OCI-LY7 (cell line): ENCODE measurements at regions not wholly inside any gene's neighbourhood (a gene's known extent, or its start where the extent isn't known, plus 50 kb on each side); places are given as distances from the start of the nearest gene placed in this dataset.

Experiments used
- BruUV-seq: library from RNA; stranded (reverse); fragments of 400-500 nt; replicated peaks from 2 replicates; lab custom pipeline; 2021; lab: Mats Ljungman, UMichigan
- CTCF ChIA-PET: fragments of 300-600 bp; sonication (Branson Sonifier 250); formaldehyde crosslinking; loops from one replicate; lab custom pipeline; 2022; ENCODE audit warnings: antibody characterized with exemption; ENCODE audit not compliant: unreplicated experiment; lab: Charles Lee
- POLR2A ChIA-PET: fragments of 300-600 bp; sonication (Branson Sonifier 250); formaldehyde crosslinking; loops from one replicate; lab custom pipeline; 2022; ENCODE audit warnings: antibody characterized with exemption; lab: Charles Lee
- DNase-seq: peaks from one replicate; pipeline ENCODE4 v3.0.0-alpha.2; 2015; ENCODE audit warnings: low spot score
- H2AFZ ChIP-seq: fragments of 200-600 bp; sonication (generic), shearing (Covaris generic); 2 replicates; pipeline ENCODE4 v1.6.1; 2014; ENCODE audit warnings: mild to moderate bottlenecking, antibody characterized with exemption, low read length, moderate library complexity
- H3K27ac ChIP-seq: fragments of 200-600 bp; sonication (generic); 2 replicates; pipeline ENCODE4 v1.5.1; 2014; ENCODE audit warnings: mixed run types, low read depth, mild to moderate bottlenecking, moderate library complexity, low read length, inconsistent platforms; ENCODE audit not compliant: poor library complexity, severe bottlenecking
- H3K36me3 ChIP-seq: fragments of 200-600 bp; sonication (generic); 2 replicates; pipeline ENCODE4 v1.6.1; 2014; ENCODE audit warnings: mild to moderate bottlenecking, antibody characterized with exemption, low read length, moderate library complexity, mixed read lengths; ENCODE audit not compliant: insufficient read depth
- H3K4me1 ChIP-seq: fragments of 200-600 bp; sonication (generic); 2 replicates; pipeline ENCODE4 v1.5.1; 2014; ENCODE audit warnings: mild to moderate bottlenecking, low read length; ENCODE audit not compliant: insufficient read depth, poor library complexity, severe bottlenecking
- H3K4me2 ChIP-seq: fragments of 200-600 bp; sonication (generic); 2 replicates; pipeline ENCODE4 v1.6.1; 2014; ENCODE audit warnings: mild to moderate bottlenecking, low read length
- H3K4me3 ChIP-seq: fragments of 200-600 bp; sonication (generic); 2 replicates; pipeline ENCODE4 v1.5.1; 2014; ENCODE audit warnings: mild to moderate bottlenecking, low read depth, low read length; ENCODE audit not compliant: poor library complexity, severe bottlenecking
- H3K79me2 ChIP-seq: fragments of 200-600 bp; sonication (generic); 2 replicates; pipeline ENCODE4 v1.6.1; 2016; ENCODE audit warnings: low read depth, mild to moderate bottlenecking, low read length, moderate library complexity, mixed read lengths; ENCODE audit not compliant: insufficient read depth
- H3K9me2 ChIP-seq: fragments of 200-600 bp; sonication (generic); 2 replicates; pipeline ENCODE4 v1.6.1; 2016; ENCODE audit warnings: mild to moderate bottlenecking, low read length, mixed read lengths; ENCODE audit not compliant: insufficient read depth
- H3K9me3 ChIP-seq: fragments of 200-600 bp; sonication (generic); 2 replicates; pipeline ENCODE4 v1.6.1; 2014; ENCODE audit warnings: mild to moderate bottlenecking, mixed run types, low read length, mixed read lengths
- H4K20me1 ChIP-seq: fragments of 200-600 bp; sonication (generic); 2 replicates; pipeline ENCODE4 v1.6.1; 2014; ENCODE audit warnings: mild to moderate bottlenecking, antibody characterized with exemption, low read length, moderate library complexity, mixed read lengths; ENCODE audit not compliant: insufficient read depth
- CTCF ChIP-seq: fragments of 200-600 bp; sonication (generic); conservative IDR thresholded peaks from 2 replicates; pipeline ENCODE4 v1.5.1; 2014; ENCODE audit warnings: mild to moderate bottlenecking, antibody characterized with exemption, low read length, moderate library complexity, mixed read lengths
- EZH2phosphoT487 ChIP-seq: fragments of 200-600 bp; sonication (generic); IDR thresholded peaks from 2 replicates; pipeline ENCODE4 v1.6.1; 2018; ENCODE audit warnings: low read depth, borderline replicate concordance, mild to moderate bottlenecking, mixed run types, antibody characterized with exemption, low read length, moderate library complexity, mixed read lengths
- intact Hi-C: fragments of 100-400 bp; cut with micrococcal nuclease; formaldehyde crosslinking; loops from one replicate; pipeline ENCODE4 v1.10.0; 2022; ENCODE audit not compliant: unreplicated experiment

GRCh38 chr16:85550953-85551924 is 61.9 kb upstream of the GSE1 start:
- ChIA-PET CTCF (interaction anchor here (0.6 kb wide), 1 partner anchor 56 kb away, joined by 3 read pairs; no protein-coding TSS in a partner anchor), POLR2A (interaction anchor here (0.7 to 1.0 kb wide), 3 partner anchors 12 to 79 kb away, joined by 3 to 5 read pairs (median 4); no protein-coding TSS in a partner anchor)
- no peak for DNase-seq
- intact Hi-C loops, result no loop called here
- H2AFZ ChIP-seq, result no peak overlapping the region
- peaks cover 12% of the 10 kb centered on the region for H3K4me1 ChIP-seq
- no peak overlapping the region for H3K27ac ChIP-seq
- no peaks in the 10 kb centered on the region for H3K9me2 ChIP-seq
- peaks cover 7% of the 10 kb centered on the region; the same call in 1 of the 2 replicates for H3K79me2 ChIP-seq
- no peaks in the 10 kb centered on the region for H4K20me1 ChIP-seq
- no TSS peak for BruUV-seq
- H3K4me2 ChIP-seq, result no peak overlapping the region
- H3K9me3 ChIP-seq, result no peaks in the 10 kb centered on the region
- no peak overlapping the region for H3K4me3 ChIP-seq
- TF ChIP-seq EZH2phosphoT487, result no peak
- no peaks in the 10 kb centered on the region for H3K36me3 ChIP-seq

GRCh38 chr16:85552980-85553435 is 60.1 kb upstream of the GSE1 start:
- Histone ChIP-seq H3K4me1 (peaks cover 24% of the 10 kb centered on the region), H3K36me3 (no peaks in the 10 kb centered on the region), H3K27ac (peak overlapping the region; percentile 84), H3K9me2 (no peaks in the 10 kb centered on the region), H2AFZ (peak overlapping the region; percentile 53; the same call in 1 of the 2 replicates), H3K4me3 (peak overlapping the region; percentile 74), H3K4me2 (peak overlapping the region; percentile 100), H3K9me3 (no peaks in the 10 kb centered on the region), H4K20me1 (no peaks in the 10 kb centered on the region), H3K79me2 (peaks cover 7% of the 10 kb centered on the region; the same call in 1 of the 2 replicates)
- ChIA-PET CTCF (interaction anchor here (0.5 to 1.1 kb wide), 3 partner anchors 62 to 105 kb away, joined by 3 to 5 read pairs (median 4); no protein-coding TSS in a partner anchor), POLR2A (interaction anchor here (0.8 to 2.1 kb wide), 5 partner anchors 16 to 223 kb away, joined by 3 to 7 read pairs (median 7); no protein-coding TSS in a partner anchor)
- no TSS peak for BruUV-seq
- TF ChIP-seq CTCF (no peak), EZH2phosphoT487 (no peak)
- no peak for DNase-seq
- intact Hi-C loops, result no loop called here

- no TSS peak for BruUV-seq
- H3K4me1 ChIP-seq, result peaks cover 30% of the 10 kb centered on the region
- H3K36me3 ChIP-seq, result no peaks in the 10 kb centered on the region
- H2AFZ ChIP-seq, result peak overlapping the region; percentile 53; the same call in 1 of the 2 replicates
- intact Hi-C loops, result loop anchor here (1.0 to 2.0 kb wide), 2 partner anchors 25 to 57 kb away; no protein-coding TSS in a partner anchor
- DNase-seq, result peak; percentile 76
- H4K20me1 ChIP-seq, result no peaks in the 10 kb centered on the region
- no peaks in the 10 kb centered on the region for H3K9me2 ChIP-seq
- H3K9me3 ChIP-seq, result no peaks in the 10 kb centered on the region
- H3K4me3 ChIP-seq, result peak overlapping the region; percentile 74
- peak overlapping the region; percentile 84 for H3K27ac ChIP-seq
- H3K79me2 ChIP-seq, result peaks cover 7% of the 10 kb centered on the region; the same call in 1 of the 2 replicates
- CTCF ChIA-PET, result interaction anchor here (0.5 to 1.1 kb wide), 4 partner anchors 63 to 812 kb away, joined by 3 to 5 read pairs (median 4); no protein-coding TSS in a partner anchor
- TF ChIP-seq CTCF (peak; percentile 67; the same call in 1 of the 2 replicates), EZH2phosphoT487 (no peak)
- H3K4me2 ChIP-seq, result peak overlapping the region; percentile 100
- POLR2A ChIA-PET, result interaction anchor here (0.6 to 2.1 kb wide), 6 partner anchors 15 to 223 kb away, joined by 3 to 7 read pairs (median 5); no protein-coding TSS in a partner anchor
Measured at GRCh38 chr16:85553436-85554113, 59.5 kb upstream of the GSE1 start.
